SK-N-SH (cell line): ENCODE measurements at regions not wholly inside any gene's neighbourhood (a gene's known extent, or its start where the extent isn't known, plus 50 kb on each side); places are given as distances from the start of the nearest gene placed in this dataset.

Source experiments
- EP300 ChIP-seq, 2 experiments: IDR thresholded peaks; 2 replicates each; pipeline versions ENCODE4 v1.4.0 to v1.6.1; 2012; ENCODE audit warnings: borderline replicate concordance in 1 of 2, low read depth in 1 of 2, low read length in 1 of 2
- GATA2 ChIP-seq: sonication (generic); formaldehyde crosslinking; IDR thresholded peaks from 2 replicates; pipeline ENCODE4 v1.5.0; 2020; ENCODE audit warnings: mild to moderate bottlenecking, missing genetic modification reagents
- MAX ChIP-seq: IDR thresholded peaks from 2 replicates; pipeline ENCODE4 v1.4.0; 2012; ENCODE audit warnings: low read depth
- MXI1 ChIP-seq: IDR thresholded peaks from 2 replicates; pipeline ENCODE4 v1.6.1; 2012; ENCODE audit warnings: mild to moderate bottlenecking, low read depth, low read length, improper control_type of control experiment
- NFIC ChIP-seq: IDR thresholded peaks from 2 replicates; pipeline ENCODE4 v1.4.0; 2012; ENCODE audit warnings: borderline replicate concordance
- RAD21 ChIP-seq: IDR thresholded peaks from 2 replicates; pipeline ENCODE4 v1.6.1; 2012; ENCODE audit warnings: mild to moderate bottlenecking, low read length
- SMC3 ChIP-seq: IDR thresholded peaks from 2 replicates; pipeline ENCODE4 v1.6.1; 2012; ENCODE audit warnings: low read depth, low read length, improper control_type of control experiment
- YY1 ChIP-seq: IDR thresholded peaks from 2 replicates; pipeline ENCODE4 v1.4.0; 2012; ENCODE audit warnings: low read depth, mild to moderate bottlenecking
- TF ChIP-seq, protein P1 (sequence below): fragments of 200-600 bp; sonication (generic); IDR thresholded peaks from 2 replicates; pipeline ENCODE4 v1.6.1; 2017; ENCODE audit warnings: antibody characterized with exemption, mild to moderate bottlenecking, moderate library complexity
- TF ChIP-seq, protein P2 (sequence below): IDR thresholded peaks from 2 replicates; pipeline ENCODE4 v1.4.0; 2012; ENCODE audit warnings: low read depth, borderline replicate concordance
- TF ChIP-seq, protein P3 (sequence below): fragments of 150-350 bp; IDR thresholded peaks from 2 replicates; pipeline ENCODE4 v1.6.1; 2017; ENCODE audit warnings: antibody characterized with exemption, low read length, low read depth, borderline replicate concordance

GRCh38 chr13:51167393-51168191, 54.6 kb upstream of the FAM124A start:
- TF ChIP-seq, protein P1, sequence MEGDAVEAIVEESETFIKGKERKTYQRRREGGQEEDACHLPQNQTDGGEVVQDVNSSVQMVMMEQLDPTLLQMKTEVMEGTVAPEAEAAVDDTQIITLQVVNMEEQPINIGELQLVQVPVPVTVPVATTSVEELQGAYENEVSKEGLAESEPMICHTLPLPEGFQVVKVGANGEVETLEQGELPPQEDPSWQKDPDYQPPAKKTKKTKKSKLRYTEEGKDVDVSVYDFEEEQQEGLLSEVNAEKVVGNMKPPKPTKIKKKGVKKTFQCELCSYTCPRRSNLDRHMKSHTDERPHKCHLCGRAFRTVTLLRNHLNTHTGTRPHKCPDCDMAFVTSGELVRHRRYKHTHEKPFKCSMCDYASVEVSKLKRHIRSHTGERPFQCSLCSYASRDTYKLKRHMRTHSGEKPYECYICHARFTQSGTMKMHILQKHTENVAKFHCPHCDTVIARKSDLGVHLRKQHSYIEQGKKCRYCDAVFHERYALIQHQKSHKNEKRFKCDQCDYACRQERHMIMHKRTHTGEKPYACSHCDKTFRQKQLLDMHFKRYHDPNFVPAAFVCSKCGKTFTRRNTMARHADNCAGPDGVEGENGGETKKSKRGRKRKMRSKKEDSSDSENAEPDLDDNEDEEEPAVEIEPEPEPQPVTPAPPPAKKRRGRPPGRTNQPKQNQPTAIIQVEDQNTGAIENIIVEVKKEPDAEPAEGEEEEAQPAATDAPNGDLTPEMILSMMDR: no peak
- TF ChIP-seq, protein P2, sequence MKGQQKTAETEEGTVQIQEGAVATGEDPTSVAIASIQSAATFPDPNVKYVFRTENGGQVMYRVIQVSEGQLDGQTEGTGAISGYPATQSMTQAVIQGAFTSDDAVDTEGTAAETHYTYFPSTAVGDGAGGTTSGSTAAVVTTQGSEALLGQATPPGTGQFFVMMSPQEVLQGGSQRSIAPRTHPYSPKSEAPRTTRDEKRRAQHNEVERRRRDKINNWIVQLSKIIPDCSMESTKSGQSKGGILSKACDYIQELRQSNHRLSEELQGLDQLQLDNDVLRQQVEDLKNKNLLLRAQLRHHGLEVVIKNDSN: no peak
- TF ChIP-seq NFIC (no peak), EP300 (IDR thresholded peaks at IDR 0.05; ENCODE audit: borderline replicate concordance in 1 of 2, low read depth in 1 of 2, low read length in 1 of 2) (no peak), RAD21 (no peak), SMC3 (no peak), GATA2 (CRISPR knock-in tag) (no peak), MXI1 (no peak), YY1 (no peak), MAX (no peak)
- TF ChIP-seq, protein P3, sequence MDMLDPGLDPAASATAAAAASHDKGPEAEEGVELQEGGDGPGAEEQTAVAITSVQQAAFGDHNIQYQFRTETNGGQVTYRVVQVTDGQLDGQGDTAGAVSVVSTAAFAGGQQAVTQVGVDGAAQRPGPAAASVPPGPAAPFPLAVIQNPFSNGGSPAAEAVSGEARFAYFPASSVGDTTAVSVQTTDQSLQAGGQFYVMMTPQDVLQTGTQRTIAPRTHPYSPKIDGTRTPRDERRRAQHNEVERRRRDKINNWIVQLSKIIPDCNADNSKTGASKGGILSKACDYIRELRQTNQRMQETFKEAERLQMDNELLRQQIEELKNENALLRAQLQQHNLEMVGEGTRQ: no peak
